ENCODE measurements at regions not wholly inside any gene's neighbourhood (a gene's known extent, or its start where the extent isn't known, plus 50 kb on each side); places are given as distances from the start of the nearest gene placed in this dataset.

GRCh38 chr14:104475802-104476201 is 103.8 kb upstream of the C14orf180 start (continued):
- TF ChIP-seq ZNF362 (tag by site-specific recombination; IDR thresholded peaks at IDR 0.05) (no peak), ZNF600 (tag by site-specific recombination; IDR thresholded peaks at IDR 0.05) (no peak)

- CTCF ChIA-PET: no interaction called here
- Histone ChIP-seq H3K27ac (ENCODE audit: extremely low read depth, low read depth, low read length) (no peak overlapping the region), H3K4me1 (ENCODE audit: control insufficient read depth, insufficient read depth, low read length) (no peaks in the 10 kb centered on the region), H3K9me3 (ENCODE audit: control insufficient read depth, insufficient read depth, low read depth, low read length) (no peaks in the 10 kb centered on the region), H3K36me3 (ENCODE audit: control insufficient read depth in 2 of 2, insufficient read depth in 1 of 2, low read length in 2 of 2) (no peaks in the 10 kb centered on the region), H3K4me3 (ENCODE audit: low read depth, low read length) (no peak overlapping the region)
- TF ChIP-seq MZF1 (tag by site-specific recombination; IDR thresholded peaks at IDR 0.05; ENCODE audit: borderline replicate concordance) (no peak), ZNF639 (tag by site-specific recombination; IDR thresholded peaks at IDR 0.05) (no peak), SETDB1 (IDR thresholded peaks at IDR 0.05; ENCODE audit: insufficient read length, low read length) (no peak), ZSCAN30 (tag by site-specific recombination; IDR thresholded peaks at IDR 0.05) (no peak), ZSCAN18 (tag by site-specific recombination; IDR thresholded peaks at IDR 0.05) (no peak), BCL11B (tag by site-specific recombination; IDR thresholded peaks at IDR 0.05; ENCODE audit: low read depth) (no peak)
- POLR2A ChIA-PET: interaction anchor here (0.6 kb wide), 1 partner anchor 8 kb away, joined by 4 read pairs; no protein-coding TSS in a partner anchor
These were observed 103.1 kb upstream of the C14orf180 start for GRCh38 chr14:104476437-104476836.

- no peaks in the 10 kb centered on the region for H3K4me1 ChIP-seq (ENCODE audit: control insufficient read depth, insufficient read depth, low read length)
- no peaks in the 10 kb centered on the region for H3K9me3 ChIP-seq (ENCODE audit: control insufficient read depth, insufficient read depth, low read depth, low read length)
- no peak overlapping the region for H3K4me3 ChIP-seq (ENCODE audit: low read depth, low read length)
- ChIA-PET POLR2A (no interaction called here), CTCF (no interaction called here)
- no peaks in the 10 kb centered on the region for H3K36me3 ChIP-seq (ENCODE audit: control insufficient read depth in 2 of 2, insufficient read depth in 1 of 2, low read length in 2 of 2)
- no peak overlapping the region for H3K27ac ChIP-seq (ENCODE audit: extremely low read depth, low read depth, low read length)
- TF ChIP-seq ZBTB7A (tag by site-specific recombination; IDR thresholded peaks at IDR 0.05; ENCODE audit: low read depth): no peak
- TF ChIP-seq ZNF112 (tag by site-specific recombination; IDR thresholded peaks at IDR 0.05): no peak
- TF ChIP-seq ZNF148 (tag by site-specific recombination; IDR thresholded peaks at IDR 0.05; ENCODE audit: borderline replicate concordance): no peak
- no peak for TF ChIP-seq ZFP37 (tag by site-specific recombination; IDR thresholded peaks at IDR 0.05)
- TF ChIP-seq ZNF354C (tag by site-specific recombination; IDR thresholded peaks at IDR 0.05; ENCODE audit: borderline replicate concordance, low read depth): no peak
- TF ChIP-seq ZIC2 (tag by site-specific recombination; IDR thresholded peaks at IDR 0.05): no peak
- TF ChIP-seq SP2 (tag by site-specific recombination; IDR thresholded peaks at IDR 0.05): no peak
- no peak for TF ChIP-seq ZNF645 (tag by site-specific recombination; IDR thresholded peaks at IDR 0.05)
- no peak for TF ChIP-seq ZNF423 (tag by site-specific recombination; IDR thresholded peaks at IDR 0.05)
- TF ChIP-seq ZSCAN18 (tag by site-specific recombination; IDR thresholded peaks at IDR 0.05): no peak
- no peak for TF ChIP-seq SCRT1 (tag by site-specific recombination; IDR thresholded peaks at IDR 0.05; ENCODE audit: borderline replicate concordance)
- TF ChIP-seq ZNF311 (tag by site-specific recombination; IDR thresholded peaks at IDR 0.05; ENCODE audit: borderline replicate concordance): no peak
- no peak for TF ChIP-seq OVOL3 (tag by site-specific recombination; IDR thresholded peaks at IDR 0.05)
- TF ChIP-seq MYNN (tag by site-specific recombination; IDR thresholded peaks at IDR 0.05; ENCODE audit: borderline replicate concordance): no peak
- no peak for TF ChIP-seq KLF1 (tag by site-specific recombination; IDR thresholded peaks at IDR 0.05)
- no peak for TF ChIP-seq ZBTB26 (tag by site-specific recombination; optimal IDR thresholded peaks at IDR 0.05)
These were observed 102.4 kb upstream of the C14orf180 start for GRCh38 chr14:104477117-104477623.

Measured in HEK293 (cell line).